IMR-90 (cell line): ENCODE measurements at regions not wholly inside any gene's neighbourhood (a gene's known extent, or its start where the extent isn't known, plus 50 kb on each side); places are given as distances from the start of the nearest gene placed in this dataset.
"Not testable (repeated sequence)": the region's sequence is repeated elsewhere in the genome, so short reads cannot be mapped to it uniquely, and the experiment has no call there.

ENCODE experiments used
- CEBPB ChIP-seq: IDR thresholded peaks from 2 replicates; pipeline ENCODE4 v1.6.1; 2012; ENCODE audit warnings: low read depth, low read length, improper control_type of control experiment
- MAZ ChIP-seq: IDR thresholded peaks from 2 replicates; pipeline ENCODE4 v1.6.1; 2012; ENCODE audit warnings: low read depth, mild to moderate bottlenecking, low read length, improper control_type of control experiment, moderate library complexity, borderline replicate concordance
- POLR2A ChIP-seq: IDR thresholded peaks from 2 replicates; pipeline ENCODE4 v1.6.1; 2012; ENCODE audit warnings: mild to moderate bottlenecking, low read depth, low read length
- RAD21 ChIP-seq: IDR thresholded peaks from 2 replicates; pipeline ENCODE4 v1.6.1; 2012; ENCODE audit warnings: low read length, improper control_type of control experiment
- RCOR1 ChIP-seq: IDR thresholded peaks from 2 replicates; pipeline ENCODE4 v1.6.1; 2012; ENCODE audit warnings: mild to moderate bottlenecking, low read length, improper control_type of control experiment; ENCODE audit not compliant: insufficient replicate concordance
- TF ChIP-seq, protein P1 (sequence below): conservative IDR thresholded peaks from 2 replicates; pipeline ENCODE4 v1.5.1; 2012; ENCODE audit warnings: mild to moderate bottlenecking, low read depth, low read length, improper control_type of control experiment
- TF ChIP-seq, protein P2 (sequence below): fragments of 150-350 bp; IDR thresholded peaks from 2 replicates; pipeline ENCODE4 v1.6.1; 2017; ENCODE audit warnings: mild to moderate bottlenecking, antibody characterized with exemption, low read length, low read depth

DNA sequence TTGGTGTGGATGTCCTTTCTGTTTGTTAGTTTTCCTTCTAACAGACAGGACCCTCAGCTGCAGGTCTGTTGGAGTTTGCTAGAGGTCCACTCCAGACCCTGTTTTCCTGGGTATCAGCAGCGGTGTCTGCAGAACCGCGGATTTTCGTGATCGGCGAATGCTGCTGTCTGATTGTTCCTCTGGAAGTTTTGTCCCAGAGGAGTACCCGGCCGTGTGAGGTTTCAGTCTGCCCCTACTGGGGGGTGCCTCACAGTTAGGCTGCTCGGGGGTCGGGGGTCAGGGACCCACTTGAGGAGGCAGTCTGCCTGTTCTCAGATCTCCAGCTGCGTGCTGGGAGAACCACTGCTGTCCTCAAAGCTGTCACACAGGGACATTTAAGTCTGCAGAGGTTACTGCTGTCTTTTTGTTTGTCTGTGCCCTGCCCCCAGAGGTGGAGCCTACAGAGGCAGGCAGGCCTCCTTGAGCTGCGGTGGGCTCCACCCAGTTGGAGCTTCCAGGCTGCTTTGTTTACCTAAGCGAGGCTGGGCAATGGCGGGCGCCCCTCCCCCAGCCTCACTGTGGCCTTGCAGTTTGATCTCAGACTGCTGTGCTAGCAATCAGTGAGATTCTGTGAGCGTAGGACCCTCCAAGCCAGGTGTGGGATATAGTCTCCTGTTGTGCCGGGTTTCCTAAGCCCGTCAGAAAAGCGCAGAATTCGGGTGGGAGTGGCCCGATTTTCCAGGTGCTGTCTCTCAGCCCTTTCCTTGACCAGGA is 345.2 kb downstream of the PTH2R start:
- TF ChIP-seq, protein P1, sequence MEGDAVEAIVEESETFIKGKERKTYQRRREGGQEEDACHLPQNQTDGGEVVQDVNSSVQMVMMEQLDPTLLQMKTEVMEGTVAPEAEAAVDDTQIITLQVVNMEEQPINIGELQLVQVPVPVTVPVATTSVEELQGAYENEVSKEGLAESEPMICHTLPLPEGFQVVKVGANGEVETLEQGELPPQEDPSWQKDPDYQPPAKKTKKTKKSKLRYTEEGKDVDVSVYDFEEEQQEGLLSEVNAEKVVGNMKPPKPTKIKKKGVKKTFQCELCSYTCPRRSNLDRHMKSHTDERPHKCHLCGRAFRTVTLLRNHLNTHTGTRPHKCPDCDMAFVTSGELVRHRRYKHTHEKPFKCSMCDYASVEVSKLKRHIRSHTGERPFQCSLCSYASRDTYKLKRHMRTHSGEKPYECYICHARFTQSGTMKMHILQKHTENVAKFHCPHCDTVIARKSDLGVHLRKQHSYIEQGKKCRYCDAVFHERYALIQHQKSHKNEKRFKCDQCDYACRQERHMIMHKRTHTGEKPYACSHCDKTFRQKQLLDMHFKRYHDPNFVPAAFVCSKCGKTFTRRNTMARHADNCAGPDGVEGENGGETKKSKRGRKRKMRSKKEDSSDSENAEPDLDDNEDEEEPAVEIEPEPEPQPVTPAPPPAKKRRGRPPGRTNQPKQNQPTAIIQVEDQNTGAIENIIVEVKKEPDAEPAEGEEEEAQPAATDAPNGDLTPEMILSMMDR, result not testable (repeated sequence)
- TF ChIP-seq POLR2A, CEBPB, MAZ, RCOR1, RAD21: not testable (repeated sequence)
- TF ChIP-seq, protein P2, sequence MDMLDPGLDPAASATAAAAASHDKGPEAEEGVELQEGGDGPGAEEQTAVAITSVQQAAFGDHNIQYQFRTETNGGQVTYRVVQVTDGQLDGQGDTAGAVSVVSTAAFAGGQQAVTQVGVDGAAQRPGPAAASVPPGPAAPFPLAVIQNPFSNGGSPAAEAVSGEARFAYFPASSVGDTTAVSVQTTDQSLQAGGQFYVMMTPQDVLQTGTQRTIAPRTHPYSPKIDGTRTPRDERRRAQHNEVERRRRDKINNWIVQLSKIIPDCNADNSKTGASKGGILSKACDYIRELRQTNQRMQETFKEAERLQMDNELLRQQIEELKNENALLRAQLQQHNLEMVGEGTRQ, result not testable (repeated sequence)
